NB4 (cell line): ENCODE measurements at regions not wholly inside any gene's neighbourhood (a gene's known extent, or its start where the extent isn't known, plus 50 kb on each side); places are given as distances from the start of the nearest gene placed in this dataset.
"Not testable (repeated sequence)": the region's sequence is repeated elsewhere in the genome, so short reads cannot be mapped to it uniquely, and the experiment has no call there.

Source experiments
- CTCF ChIP-seq: IDR thresholded peaks from one replicate; pipeline ENCODE4 v1.5.1; 2012; ENCODE audit warnings: low read depth, low read length
- MAX ChIP-seq: IDR thresholded peaks from 2 replicates; pipeline ENCODE4 v1.6.1; 2011; ENCODE audit warnings: low read depth, low read length

GRCh38 chr20:29875321-29876083 is 1382.0 kb upstream of the DEFB115 start:
- TF ChIP-seq MAX, CTCF: not testable (repeated sequence)
